Stimulated activated CD4-positive, alpha-beta T cell treated with anti-CD3 and anti-CD28 coated beads, TNF-alpha, amount 100 ng/mL, for 24 hours (primary cell): ENCODE measurements at regions not wholly inside any gene's neighbourhood (a gene's known extent, or its start where the extent isn't known, plus 50 kb on each side); places are given as distances from the start of the nearest gene placed in this dataset.

ENCODE experiments used
- DNase-seq, 3 experiments: peaks; one replicate each; pipeline ENCODE4 v3.0.0-alpha.2; 2020; ENCODE audit warnings: low read depth in 3 of 3

DNA sequence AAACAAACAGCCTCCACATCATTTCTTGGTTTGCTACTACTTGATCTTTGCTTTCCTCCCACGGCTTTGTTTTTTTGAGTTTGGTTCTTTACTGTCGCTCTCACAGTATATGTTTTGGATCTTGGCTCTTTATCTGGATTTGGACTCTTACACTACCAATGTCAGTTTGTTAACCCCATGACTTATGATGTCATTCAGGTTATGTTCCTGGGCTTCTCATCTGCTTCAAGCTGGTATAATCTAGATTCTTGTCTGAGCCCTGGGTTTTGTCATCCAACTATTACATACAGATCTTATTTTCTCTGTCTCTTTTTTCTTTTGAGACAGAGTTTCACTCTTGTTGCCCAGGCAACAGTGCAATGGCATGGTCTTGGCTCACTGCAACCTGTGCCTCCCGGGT, 482.9 kb upstream of the TEX13C start:
- no peak for DNase-seq

DNA sequence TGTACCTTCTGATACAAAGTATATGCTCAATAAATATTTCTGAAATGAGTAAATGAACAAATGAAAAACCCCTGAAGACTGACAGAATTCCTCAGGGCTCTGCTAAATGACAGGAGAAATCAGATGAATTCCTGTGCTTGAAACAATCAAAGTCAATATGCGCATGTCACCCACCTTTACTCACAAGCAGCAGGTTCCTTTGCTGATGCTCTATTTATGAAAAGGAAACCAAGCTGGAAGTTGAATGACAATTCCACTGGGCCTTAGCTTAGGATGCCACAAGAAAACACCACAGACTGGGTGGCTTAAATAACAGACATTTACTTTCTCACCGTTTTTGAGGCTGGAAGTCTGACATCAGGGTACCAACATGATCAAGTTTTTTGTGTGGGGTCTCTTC, 477.5 kb upstream of the TEX13C start:
- no peak for DNase-seq

DNA sequence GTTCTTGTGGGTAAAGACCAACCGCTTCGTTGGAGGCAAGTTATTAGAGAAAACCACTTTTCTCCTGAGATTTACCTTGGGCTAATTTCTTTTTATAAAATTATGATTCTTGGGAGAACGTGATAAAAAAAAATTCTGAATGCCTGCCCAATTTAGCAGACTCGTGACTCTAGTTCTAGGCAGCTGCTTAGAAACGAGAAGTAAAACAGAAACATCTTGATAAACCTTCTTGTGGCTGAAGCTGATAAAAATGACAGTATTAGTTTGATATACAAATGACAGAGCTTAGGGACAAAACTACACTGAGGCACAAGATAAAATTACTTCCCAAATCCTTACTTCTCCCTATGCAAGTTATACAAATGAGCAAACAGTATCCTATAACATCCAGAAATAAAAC, 458.9 kb upstream of the TEX13C start:
- DNase-seq: no peak

DNA sequence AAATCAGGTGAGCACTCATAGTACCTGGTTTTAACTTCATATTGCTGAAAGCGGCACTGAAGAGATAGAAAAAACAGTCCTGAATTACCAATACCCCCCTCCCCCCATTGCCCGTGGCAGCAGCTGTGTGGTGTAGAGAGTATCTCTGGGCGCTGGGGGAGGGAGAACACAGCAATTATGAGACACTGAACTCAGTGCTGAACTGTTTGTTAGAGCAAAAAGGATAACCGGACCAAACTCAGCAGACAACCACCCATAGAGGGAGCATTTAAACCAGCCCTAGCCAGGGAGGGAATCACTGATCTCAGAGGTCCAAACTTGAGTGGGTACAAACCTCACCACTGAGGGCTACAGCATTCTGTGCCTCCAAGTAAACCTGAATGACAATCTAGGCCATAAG, 457.4 kb upstream of the TEX13C start:
- no peak for DNase-seq

DNA sequence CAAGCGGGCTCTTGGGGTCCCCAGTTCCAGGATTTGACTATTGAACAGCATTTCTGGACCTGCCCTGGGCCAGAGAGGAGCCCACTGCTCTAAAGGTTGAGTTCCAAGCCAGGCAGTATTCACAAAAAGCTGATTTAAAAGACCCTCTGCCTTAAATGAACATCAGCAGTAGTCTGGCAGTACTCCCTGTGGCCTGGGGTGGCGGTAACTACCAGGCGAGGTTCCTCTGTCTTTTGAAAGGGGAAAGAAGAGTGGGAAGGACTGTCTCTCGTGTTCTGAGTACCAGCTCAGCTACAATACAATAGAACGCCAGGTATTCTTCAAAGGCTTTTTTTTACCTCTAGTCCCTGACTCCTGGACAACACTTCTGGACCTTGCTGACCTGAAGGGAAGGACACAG, 456.4 kb upstream of the TEX13C start:
- no peak for DNase-seq

DNA sequence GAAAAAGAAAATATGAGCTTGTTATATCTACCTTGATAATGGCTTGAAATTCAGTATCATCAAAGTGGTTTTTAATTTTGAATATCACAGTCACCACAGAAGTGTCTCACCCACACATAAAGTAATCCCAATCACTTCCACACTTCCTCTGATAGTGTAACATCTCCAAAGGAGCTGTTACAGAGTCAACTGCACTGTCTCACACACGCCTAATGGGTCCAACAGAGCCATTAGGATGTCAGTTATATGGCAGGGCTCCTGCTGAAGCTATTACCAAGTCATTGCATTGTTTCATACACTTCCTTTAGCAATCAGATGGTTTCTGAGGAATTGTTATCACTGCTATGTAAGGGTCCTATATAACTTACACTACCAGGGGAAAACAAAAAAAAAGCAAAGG, 432.1 kb upstream of the TEX13C start:
- no peak for DNase-seq

DNA sequence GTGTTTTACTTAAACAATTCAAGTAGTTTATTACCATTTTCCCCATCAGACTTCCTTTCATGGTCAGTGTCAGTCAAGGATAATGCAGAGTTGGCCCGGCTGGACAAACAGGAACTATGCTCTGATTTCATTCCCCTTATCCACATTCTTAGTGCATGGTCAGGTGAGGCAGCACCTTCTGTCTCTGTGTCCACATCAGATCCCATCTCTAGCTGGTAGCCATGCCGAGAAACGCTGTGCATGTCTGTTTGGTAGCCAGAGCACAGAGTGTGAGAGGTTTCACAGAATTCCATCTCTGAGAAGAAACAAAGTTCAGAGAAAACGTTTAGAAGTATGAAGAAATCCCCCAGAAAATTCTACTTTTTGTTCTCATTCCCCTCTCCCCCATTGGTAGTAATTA, 423.7 kb upstream of the TEX13C start:
- DNase-seq: no peak

DNA sequence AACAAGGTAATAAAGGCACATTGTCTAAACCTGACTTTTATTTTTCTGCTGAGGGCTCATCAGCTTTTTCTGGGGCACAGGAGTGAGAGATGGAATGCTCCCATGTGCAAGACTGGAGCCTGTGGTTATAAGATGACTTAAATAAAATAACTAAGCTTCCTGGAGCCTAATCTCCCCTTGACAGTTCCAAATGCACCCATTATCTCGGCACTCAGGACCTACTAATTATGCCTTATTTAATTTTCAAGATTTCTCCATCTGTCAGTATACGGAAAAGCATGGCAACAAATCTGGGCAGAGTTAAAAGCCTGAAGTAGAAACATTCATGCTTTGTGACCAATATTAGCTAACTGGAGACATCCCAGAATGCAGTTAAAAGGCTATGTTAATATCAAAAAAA, 416.7 kb upstream of the TEX13C start:
- DNase-seq: no peak

DNA sequence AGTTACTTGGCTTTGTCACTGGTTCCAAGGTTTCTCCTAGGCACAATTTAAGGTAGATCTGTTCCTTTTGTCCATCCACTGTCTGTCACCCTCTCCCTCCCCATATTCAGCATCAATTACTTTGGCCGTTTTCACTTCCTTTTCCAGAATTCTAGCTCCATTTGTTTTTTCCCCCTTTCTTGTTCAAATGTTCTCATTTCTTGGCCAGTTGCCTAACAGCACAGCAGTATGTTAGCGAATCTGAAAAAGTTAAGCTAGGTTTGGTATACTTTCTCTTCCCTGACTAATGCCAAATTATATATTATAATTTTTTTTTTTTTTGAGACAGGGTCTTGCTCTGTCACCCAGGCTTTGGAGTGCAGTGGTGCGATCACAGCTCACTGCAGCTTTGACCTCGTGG, 409.1 kb upstream of the TEX13C start:
- no peak for DNase-seq

DNA sequence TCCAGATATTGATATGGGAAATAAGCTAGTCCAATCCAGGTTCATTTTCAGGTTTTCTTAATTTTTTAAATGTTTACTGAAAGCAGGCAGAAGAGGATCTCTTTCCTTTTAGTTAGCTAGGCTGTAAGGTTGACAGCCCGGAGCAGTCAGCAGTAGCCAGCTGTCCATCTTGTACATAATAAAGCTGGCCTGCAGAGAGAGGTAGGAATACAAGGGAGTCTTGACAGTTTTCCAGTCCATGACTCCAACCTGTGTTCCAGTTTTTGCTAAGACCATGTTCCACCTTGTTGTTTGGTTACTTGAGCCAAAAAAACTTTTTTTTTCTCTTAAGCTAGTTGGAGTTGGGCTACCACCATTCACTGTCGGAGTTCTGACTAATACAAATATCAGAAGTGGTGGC, 402.7 kb upstream of the TEX13C start:
- DNase-seq: no peak

DNA sequence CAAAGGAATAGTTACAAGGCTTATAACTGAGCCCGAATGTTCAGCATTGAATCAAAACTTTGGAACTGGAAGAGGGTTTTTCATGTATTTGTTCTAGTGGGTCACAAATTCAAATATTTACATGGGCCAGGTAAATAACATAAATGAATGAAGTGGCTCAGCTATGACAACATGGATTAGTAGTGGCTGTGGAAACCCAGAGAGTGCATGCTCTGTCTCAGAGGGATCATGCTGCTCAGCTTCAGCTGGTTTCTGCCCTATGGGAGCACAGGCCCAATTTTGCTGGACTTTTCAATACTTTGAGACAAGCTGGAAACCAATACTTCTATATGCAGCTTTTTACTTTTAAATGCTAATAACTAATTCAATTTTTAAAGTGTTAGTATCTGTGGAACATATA, 394.0 kb upstream of the TEX13C start:
- no peak for DNase-seq

DNA sequence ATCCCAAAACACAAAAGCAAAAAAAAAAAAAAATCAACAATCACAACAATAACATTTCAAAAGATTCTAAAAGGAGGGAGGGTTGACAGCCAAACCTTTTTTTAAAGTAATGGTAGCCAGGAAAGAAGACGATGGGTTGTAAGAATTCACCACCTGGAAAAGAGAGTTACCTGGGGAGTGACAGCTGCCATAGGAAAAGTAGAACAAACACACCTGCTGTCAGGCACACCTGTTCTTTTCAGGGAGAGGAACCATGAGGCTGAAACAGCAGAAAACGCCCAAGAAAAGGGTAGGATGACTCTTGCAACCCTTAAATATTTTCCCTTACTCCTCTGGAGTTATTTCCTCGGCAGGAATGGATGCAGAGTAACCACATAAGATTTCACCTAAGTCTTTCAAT, 388.4 kb upstream of the TEX13C start:
- no peak for DNase-seq

DNA sequence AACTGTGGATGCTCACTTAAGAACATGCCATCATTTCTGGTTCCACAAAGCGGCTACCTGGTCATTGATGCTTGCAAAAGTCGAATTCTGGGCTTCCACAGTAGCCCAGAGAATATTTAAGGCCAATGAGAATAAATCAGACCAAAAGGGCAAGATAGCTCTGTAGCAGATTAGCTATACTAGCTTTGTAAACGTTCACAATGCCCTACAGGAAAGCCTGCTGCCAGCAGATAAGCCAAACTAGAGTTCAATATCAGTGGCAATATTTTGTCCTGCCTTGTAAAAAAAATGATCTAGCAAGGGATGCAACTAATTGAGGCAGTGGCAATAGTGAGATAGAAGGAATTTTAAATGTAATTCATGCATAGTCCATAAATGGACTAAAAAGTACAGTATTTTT, 387.7 kb upstream of the TEX13C start:
- no peak for DNase-seq

DNA sequence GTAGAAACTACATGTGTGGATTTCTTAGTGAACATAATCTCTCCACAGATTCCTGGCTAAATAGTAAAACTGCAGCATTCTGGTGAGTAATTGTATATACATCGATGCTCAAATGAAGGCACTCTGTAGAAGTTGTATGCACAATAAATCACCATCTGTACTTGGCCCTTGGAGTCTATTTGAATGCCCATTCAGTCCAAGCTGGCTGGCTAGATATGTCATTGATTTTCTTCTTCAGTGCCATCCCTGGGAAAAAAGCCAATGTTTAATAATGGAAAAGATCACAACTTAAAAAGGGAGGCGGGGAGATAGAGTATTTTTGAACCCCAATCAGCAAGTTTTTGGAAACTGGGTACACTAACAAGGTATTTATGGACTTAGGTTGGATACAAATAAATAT, 381.0 kb upstream of the TEX13C start:
- DNase-seq: no peak

DNA sequence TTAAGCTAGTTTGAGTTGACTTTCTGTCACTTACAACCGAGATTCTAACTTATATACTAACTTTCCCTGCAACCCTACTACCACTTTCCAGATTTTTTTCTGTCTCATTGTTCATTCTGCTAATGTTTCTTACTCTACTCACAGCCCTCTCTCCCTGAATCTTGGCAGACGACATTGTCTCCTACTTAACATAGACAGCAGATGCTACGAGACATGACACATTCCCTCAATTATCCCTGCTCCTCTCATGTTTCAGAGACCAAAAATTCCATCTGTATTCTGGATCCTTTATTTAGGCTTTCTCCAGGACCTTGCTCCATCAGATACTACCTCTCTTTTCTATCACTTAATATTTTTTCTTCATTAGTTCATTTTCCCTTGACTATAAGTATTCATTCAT, 379.1 kb upstream of the TEX13C start:
- DNase-seq: no peak

DNA sequence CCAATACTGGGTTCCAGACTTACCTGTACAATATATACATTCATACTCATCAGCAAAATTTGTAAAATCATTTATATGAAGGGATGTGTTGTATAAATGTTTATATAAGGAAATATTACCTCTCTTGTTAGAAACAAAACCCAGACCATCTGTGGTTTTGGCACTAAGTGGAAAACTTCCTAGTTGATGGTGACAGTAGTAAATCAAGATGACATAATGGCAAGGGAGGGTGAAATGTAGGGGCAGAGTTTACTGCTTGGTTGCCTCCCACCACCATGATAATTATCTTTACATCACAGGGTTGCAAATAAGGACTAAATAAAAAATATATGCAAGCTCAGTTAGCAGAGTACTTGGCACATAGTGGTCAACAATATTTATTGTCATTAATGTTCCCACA, 365.3 kb upstream of the TEX13C start:
- DNase-seq: no peak

DNA sequence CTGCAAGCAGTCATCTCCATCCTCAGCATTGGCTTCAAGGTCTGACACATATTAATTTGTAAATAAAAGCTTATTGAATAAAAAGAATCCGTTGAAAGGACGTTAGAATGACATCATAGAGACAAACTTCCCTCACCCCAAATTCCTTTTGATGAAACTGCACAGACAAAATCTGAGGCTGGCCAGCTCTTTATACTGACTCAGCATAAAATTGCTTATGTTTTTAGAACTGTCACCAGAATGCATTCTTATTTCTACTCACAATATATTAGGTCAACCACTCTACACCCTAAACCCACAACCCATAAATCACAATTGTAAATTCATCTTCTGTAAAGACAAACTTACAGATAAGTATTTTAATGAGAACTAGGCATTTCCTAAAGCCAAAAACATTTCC, 359.2 kb upstream of the TEX13C start:
- DNase-seq: no peak

DNA sequence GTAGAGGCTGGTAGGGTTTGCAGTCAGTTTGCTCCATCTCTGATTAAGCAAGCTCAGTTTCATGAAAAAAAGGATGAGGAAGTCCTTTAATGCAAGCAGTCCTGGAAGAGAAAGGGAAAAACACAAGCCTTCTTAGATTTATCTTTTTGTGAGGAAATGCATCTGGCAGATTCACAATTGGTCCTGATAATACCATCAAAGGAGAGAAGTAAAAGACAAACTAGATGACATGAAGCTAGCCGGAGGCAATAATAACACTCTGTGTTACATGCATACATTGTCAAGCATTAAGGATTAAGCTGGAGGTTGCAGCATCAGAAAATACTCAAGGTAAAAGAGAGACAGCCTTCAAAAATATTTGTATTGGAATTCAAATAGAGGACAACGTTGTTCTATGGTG, 356.0 kb upstream of the TEX13C start, which contains the start of gene TENM1:
TENM1 (minus strand) TSS at position 101 of the 400 bp plus-strand sequence.
- DNase-seq: no peak

DNA sequence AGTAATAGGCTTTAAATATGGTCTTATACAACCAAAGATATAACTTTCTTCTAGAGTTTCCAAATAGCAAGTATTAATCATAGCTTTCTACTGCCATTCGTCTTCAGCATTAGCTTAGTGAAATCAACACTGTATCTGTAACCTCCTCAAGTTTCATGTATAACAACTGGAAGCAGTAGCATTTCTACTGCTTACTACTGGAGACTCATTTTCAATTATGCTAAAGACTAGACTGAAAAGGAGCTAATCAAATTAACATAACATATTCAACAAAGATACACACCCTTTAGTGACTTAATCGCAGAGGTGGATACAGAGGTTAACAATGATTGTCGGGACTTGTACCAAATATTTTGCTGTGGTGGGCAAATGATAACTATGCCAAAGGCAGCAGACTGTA, 344.2 kb upstream of the TEX13C start:
- DNase-seq: no peak

DNA sequence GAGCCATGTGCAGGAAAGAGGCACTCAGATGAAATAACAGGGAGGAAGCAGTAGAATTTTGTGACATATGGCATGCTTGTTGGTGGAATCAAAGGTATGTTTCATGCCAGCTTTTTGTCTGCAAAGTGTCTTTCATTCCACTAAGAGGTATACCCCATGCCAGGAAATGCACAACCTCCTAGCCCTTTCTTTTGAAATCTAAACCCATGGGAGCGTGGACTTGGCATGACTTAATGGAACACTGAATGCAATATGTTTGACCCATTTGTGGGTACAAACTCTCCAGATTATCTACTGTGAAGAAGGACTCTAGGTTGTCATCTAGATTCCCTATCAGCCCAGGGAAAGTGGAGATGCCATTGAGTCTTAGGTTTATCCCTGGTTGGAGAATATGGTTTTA, 338.3 kb upstream of the TEX13C start:
- no peak for DNase-seq

DNA sequence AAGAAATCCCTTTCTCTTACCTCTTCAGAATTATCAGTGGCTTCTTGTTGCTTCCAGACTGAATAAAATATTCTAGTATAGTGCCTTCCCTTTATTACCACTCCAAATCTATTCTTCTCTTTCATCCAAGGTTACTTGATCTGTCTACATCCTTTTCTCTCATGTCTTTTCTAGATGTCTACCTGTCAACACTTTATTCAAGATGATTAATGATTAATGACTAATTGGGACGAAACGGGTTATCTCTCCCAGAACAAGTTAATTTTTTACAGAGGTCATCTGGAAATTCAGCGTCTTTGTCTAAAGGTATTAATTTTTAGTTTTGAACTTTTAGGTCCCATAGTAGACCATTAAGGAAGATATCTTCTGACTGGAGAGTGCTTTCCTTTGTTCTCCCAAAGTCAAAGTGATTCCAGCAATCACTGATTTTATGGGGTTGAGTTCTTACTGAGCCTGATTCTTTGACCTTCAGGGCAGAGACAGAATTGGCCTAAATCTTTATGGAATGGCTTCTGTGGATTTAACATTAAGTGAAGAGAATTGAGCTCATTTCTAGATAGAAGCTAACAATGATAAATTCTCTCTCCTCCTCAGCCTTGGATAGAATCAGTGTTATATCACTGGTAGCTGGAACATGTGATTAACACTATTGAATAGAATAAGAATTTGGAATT, 335.4 kb upstream of the TEX13C start:
- DNase-seq: no peak

DNA sequence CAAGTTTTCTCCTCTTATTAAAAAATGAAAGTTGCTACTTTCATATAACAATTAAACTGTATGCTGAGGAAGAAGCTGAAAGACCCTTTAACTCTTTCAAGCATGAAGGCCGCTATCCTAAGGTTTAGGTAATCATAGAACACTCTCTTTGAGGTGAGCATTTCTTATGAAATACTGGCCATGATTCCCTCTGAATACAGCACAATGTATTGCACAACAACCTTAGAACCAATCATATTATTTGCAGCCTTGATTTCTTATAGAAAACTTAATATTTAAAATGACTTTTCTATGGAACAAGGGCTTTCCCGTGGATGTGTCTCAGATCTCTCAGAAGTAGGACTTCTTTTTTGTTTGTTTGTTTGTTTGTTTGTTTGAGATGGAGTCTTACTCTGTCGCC, 333.4 kb upstream of the TEX13C start:
- DNase-seq: no peak

DNA sequence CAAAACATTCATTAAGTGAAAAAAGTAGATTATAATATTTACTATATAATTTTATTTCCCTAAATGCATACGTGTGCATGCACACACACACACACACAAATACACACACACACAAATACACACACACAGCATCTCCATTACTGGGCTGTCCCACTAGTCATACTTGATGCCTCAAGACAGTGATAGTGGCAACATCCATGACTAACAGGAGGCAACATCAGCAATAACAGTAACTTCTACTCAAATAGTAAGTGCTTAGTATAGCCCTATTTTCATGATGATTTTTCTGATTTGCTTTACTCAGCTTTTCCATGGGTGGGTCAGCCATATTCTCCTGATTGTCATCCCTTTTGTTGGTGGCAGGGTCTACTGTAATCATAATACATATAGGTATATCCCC, 325.9 kb upstream of the TEX13C start:
- no peak for DNase-seq

DNA sequence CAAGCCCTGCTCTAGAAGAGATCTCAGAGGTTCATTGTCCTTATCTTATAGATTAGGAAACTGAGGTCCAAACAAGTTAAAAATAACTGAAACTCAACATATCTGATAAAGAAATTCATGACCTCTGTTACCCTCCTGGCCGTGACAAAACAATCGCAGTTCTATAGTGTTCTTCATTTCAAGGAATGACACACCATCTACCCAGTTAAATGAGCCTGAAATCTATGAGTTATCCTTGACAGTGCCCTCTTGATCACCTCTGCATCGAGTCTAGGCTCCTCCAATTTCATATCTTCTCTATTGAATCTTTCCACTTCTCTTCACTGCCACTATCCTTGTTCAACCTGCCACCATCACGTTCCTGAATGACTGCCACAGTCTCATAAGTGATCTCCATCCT, 325.3 kb upstream of the TEX13C start:
- no peak for DNase-seq
